Skeletal muscle satellite cell (primary cell): ENCODE measurements at regions not wholly inside any gene's neighbourhood (a gene's known extent, or its start where the extent isn't known, plus 50 kb on each side); places are given as distances from the start of the nearest gene placed in this dataset.

Source experiments
- H3K27me3 ChIP-seq: 2 replicates; pipeline ENCODE4 v1.7.0; 2013; ENCODE audit warnings: low read length; ENCODE audit not compliant: control insufficient read depth, insufficient read depth
- H3K36me3 ChIP-seq: 2 replicates; pipeline ENCODE4 v1.7.0; 2013; ENCODE audit warnings: mild to moderate bottlenecking, control low read depth, low read length; ENCODE audit not compliant: insufficient read depth
- H3K4me1 ChIP-seq: 2 replicates; pipeline ENCODE4 v1.7.0; 2013; ENCODE audit warnings: low read length; ENCODE audit not compliant: control insufficient read depth, insufficient read depth
- H3K4me2 ChIP-seq: 2 replicates; pipeline ENCODE4 v1.7.0; 2013; ENCODE audit warnings: mild to moderate bottlenecking, low read length
- H3K4me3 ChIP-seq: 2 replicates; pipeline ENCODE4 v1.7.0; 2013; ENCODE audit warnings: low read length
- H3K9ac ChIP-seq: 2 replicates; pipeline ENCODE4 v1.7.0; 2013; ENCODE audit warnings: mild to moderate bottlenecking, low read depth, low read length, moderate library complexity
- H3K9me3 ChIP-seq: replicated peaks from 2 replicates; pipeline ENCODE4 v1.7.0; 2013; ENCODE audit warnings: mild to moderate bottlenecking, control low read depth, low read length

DNA sequence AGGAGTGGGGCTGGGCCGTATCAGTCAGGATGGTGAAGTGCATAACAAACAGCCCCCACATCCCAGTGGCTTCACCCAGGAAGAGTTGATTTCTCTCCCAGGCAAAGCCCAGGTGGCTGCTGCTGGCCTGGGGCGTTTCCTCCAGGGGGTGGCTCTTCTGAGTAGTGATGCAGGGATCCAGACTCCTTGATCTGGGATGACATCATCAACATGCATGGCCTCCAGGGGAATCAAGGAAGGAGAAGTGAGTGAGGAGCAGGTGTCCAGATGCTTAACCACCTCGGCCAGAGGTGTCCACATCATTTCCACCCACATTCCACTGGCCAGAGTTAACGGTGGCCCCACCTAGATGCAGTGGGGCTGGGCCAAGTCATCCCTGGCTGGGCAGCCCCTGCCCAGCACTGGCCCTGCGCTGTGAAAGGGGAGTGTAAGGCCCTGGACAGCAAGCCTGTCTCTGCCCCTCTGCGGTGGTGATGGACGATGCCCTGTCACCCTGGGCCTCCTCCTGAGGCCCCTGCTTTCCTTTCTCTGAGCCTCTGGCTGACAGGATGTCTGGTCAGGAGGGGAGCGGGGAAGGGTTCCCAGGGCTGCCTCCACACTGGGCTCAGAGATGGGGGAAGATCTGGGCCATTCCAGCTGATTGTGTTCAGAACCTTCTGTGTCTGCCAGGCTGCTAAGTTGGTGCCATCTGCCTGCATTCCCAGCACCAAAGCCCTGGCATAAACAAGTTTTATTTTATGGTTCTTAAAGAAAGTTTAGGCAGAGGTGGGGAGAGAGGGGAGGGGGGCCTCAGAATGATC lies 598.2 kb downstream of the MATN1 start:
- Histone ChIP-seq H3K27me3 (no peaks in the 10 kb centered on the region), H3K4me1 (no peaks in the 10 kb centered on the region), H3K9me3 (peaks cover 3% of the 10 kb centered on the region), H3K9ac (no peak overlapping the region), H3K36me3 (no peaks in the 10 kb centered on the region), H3K4me3 (no peak overlapping the region), H3K4me2 (no peak overlapping the region)

GRCh38 chr1:30123896-30124295 lies 599.5 kb downstream of the MATN1 start:
- Histone ChIP-seq H3K9ac (no peak overlapping the region), H3K27me3 (no peaks in the 10 kb centered on the region), H3K4me2 (no peak overlapping the region), H3K4me3 (no peak overlapping the region), H3K4me1 (no peaks in the 10 kb centered on the region), H3K36me3 (no peaks in the 10 kb centered on the region), H3K9me3 (peaks cover 3% of the 10 kb centered on the region)

DNA sequence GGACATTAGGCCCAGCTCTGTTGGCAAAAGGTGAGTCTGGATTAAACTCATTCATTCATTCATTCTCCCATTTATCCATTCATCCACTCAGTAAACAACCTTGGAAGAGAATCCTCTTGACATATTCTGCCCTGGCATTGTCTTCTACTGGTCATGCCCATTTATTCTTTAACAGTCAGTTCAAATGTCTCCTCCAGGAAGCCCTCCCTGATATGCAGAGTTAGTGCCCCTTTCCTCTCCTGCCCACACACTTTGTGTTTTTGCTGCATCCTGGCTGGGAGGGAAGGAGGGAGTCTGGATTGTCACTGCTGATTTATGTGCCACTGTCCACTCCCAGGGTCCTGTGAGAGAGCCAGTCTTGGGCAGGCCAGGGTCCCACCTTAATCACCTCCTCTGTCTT lies 600.3 kb downstream of the MATN1 start:
- no peak overlapping the region for H3K4me2 ChIP-seq
- no peaks in the 10 kb centered on the region for H3K36me3 ChIP-seq
- H3K9me3 ChIP-seq = peaks cover 3% of the 10 kb centered on the region
- no peak overlapping the region for H3K4me3 ChIP-seq
- no peaks in the 10 kb centered on the region for H3K4me1 ChIP-seq
- H3K27me3 ChIP-seq = no peaks in the 10 kb centered on the region
- H3K9ac ChIP-seq = no peak overlapping the region

DNA sequence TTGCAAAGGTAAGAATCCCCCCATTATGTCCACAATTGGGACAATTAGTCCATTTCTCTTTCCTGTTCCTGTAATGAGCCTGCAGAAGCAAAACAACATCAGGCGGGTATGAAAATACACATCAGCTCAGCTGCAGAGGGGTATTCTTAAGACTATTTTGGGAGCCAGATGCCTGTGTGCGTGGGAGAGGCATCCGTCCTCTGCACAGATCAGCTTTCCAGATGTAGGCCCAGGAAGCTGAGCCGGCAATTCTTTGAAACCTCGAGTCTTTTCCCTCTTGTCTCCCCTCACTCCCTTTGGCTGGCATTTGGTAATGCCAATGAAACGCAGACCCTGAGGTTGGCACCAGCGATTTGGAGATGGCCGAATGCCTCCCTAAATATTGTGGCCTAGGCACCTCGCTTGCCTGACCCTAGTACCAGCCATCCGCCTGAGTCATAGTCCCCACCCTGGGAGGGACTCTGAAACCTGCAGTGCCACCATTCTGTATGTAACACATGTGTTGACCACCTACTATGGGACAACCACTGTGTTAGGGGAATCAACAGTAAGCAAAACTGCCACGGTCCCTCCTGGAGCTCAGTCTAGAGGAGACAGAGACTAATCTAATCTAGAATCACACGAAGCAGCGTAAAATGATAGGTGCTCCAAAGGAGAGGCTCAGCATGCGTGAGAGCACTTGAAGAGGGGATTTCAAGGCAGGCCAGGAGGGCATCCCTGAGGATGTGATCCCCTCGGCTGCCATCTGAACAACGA lies 603.0 kb downstream of the MATN1 start:
- H3K4me1 ChIP-seq = no peaks in the 10 kb centered on the region
- no peak overlapping the region for H3K4me2 ChIP-seq
- H3K9ac ChIP-seq = no peak overlapping the region
- H3K27me3 ChIP-seq = no peaks in the 10 kb centered on the region
- H3K9me3 ChIP-seq = peaks cover 3% of the 10 kb centered on the region
- H3K4me3 ChIP-seq = no peak overlapping the region
- no peaks in the 10 kb centered on the region for H3K36me3 ChIP-seq

- Histone ChIP-seq H3K4me3 (no peak overlapping the region), H3K9me3 (peaks cover 3% of the 10 kb centered on the region)
Observed at GRCh38 chr1:30117685-30118084, 605.7 kb downstream of the MATN1 start.

DNA sequence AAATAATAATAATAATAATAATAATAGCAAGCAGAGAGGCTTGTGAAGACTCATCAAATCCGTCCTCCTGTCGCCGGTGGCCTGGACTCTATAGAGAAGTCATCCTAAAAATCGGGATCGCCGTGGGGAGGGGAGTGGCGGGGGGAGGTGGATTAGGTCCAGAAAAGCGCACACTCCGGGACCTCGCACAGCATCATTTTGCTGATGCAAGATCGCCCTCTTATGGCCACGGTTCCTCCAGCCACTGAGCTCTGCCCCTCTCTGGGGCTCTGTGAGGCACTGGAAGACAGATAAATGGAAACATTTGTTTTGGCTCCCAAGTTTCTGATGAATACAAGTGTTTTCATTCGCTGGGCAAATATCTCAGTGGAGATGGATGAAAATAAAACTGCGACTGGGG lies 612.0 kb downstream of the MATN1 start:
- H3K9me3 ChIP-seq = no peaks in the 10 kb centered on the region
- no peaks in the 10 kb centered on the region for H3K4me1 ChIP-seq
- no peak overlapping the region for H3K4me3 ChIP-seq
- no peaks in the 10 kb centered on the region for H3K36me3 ChIP-seq
- H3K4me2 ChIP-seq = no peak overlapping the region
- peaks cover 2% of the 10 kb centered on the region for H3K27me3 ChIP-seq
- no peak overlapping the region for H3K9ac ChIP-seq

More at GRCh38 chr1:30117685-30118084, 605.7 kb downstream of the MATN1 start:
- no peak overlapping the region for H3K9ac ChIP-seq
- no peaks in the 10 kb centered on the region for H3K4me1 ChIP-seq
- H3K27me3 ChIP-seq = no peaks in the 10 kb centered on the region
- no peak overlapping the region for H3K4me2 ChIP-seq
- H3K36me3 ChIP-seq = no peaks in the 10 kb centered on the region

GRCh38 chr1:30110846-30111245 lies 612.5 kb downstream of the MATN1 start:
- peaks cover 2% of the 10 kb centered on the region for H3K27me3 ChIP-seq
- no peak overlapping the region for H3K9ac ChIP-seq
- H3K36me3 ChIP-seq = no peaks in the 10 kb centered on the region
- H3K4me3 ChIP-seq = no peak overlapping the region
- H3K4me2 ChIP-seq = no peak overlapping the region
- H3K4me1 ChIP-seq = no peaks in the 10 kb centered on the region
- no peaks in the 10 kb centered on the region for H3K9me3 ChIP-seq

- Histone ChIP-seq H3K36me3 (no peaks in the 10 kb centered on the region), H3K4me1 (no peaks in the 10 kb centered on the region), H3K27me3 (peaks cover 2% of the 10 kb centered on the region), H3K9ac (no peak overlapping the region), H3K9me3 (no peaks in the 10 kb centered on the region), H3K4me3 (no peak overlapping the region), H3K4me2 (no peak overlapping the region)
Observed at GRCh38 chr1:30109853-30110252, 613.5 kb downstream of the MATN1 start.

GRCh38 chr1:30108186-30108585 lies 615.2 kb downstream of the MATN1 start:
- H3K9me3 ChIP-seq = no peaks in the 10 kb centered on the region
- H3K4me3 ChIP-seq = no peak overlapping the region
- H3K9ac ChIP-seq = no peak overlapping the region
- no peaks in the 10 kb centered on the region for H3K36me3 ChIP-seq
- H3K27me3 ChIP-seq = peaks cover 2% of the 10 kb centered on the region
- H3K4me1 ChIP-seq = no peaks in the 10 kb centered on the region
- no peak overlapping the region for H3K4me2 ChIP-seq

DNA sequence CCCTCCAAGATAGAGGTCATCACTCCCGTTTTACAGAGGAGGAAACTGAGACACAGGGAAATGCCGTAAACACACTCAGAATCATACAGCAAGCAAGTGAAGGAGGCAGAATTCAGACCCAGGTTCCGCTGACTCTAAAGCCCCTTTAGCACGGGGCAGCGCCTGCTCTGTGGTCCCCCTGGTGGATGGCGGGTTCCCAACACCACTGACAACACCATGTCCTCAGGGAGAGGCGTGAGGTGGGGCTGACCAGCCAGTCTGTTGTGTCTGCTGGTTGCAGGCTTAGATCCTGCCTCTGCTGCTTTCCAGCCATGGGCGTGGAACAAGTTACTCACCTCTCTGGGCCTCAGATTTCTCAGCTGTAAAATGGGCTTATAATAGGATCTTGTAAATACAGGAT lies 617.3 kb downstream of the MATN1 start:
- no peaks in the 10 kb centered on the region for H3K36me3 ChIP-seq
- H3K9ac ChIP-seq = no peak overlapping the region
- no peaks in the 10 kb centered on the region for H3K9me3 ChIP-seq
- peaks cover 2% of the 10 kb centered on the region for H3K27me3 ChIP-seq
- H3K4me3 ChIP-seq = no peak overlapping the region
- H3K4me1 ChIP-seq = no peaks in the 10 kb centered on the region
- no peak overlapping the region for H3K4me2 ChIP-seq

DNA sequence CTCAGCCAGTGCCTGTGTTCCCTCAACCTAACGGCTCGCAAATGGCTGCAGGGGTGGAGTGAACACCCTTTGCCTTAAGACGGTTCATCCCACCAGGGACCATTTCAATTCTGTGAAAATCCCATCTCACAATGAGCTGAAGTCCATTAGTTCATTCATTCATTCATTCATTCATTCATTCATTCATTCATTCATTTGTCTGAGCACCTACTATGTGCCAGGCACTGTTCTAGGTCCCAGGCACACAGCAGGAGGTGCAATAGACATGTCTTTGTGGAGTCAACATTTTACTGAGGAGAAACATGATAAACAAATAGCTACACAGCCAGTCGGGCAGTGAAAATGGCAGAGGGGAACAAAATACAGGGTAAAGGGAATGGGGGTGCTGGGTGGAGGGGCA lies 618.8 kb downstream of the MATN1 start:
- Histone ChIP-seq H3K9ac (no peak overlapping the region), H3K9me3 (no peaks in the 10 kb centered on the region), H3K4me2 (no peak overlapping the region), H3K27me3 (no peaks in the 10 kb centered on the region), H3K36me3 (no peaks in the 10 kb centered on the region), H3K4me3 (no peak overlapping the region), H3K4me1 (no peaks in the 10 kb centered on the region)
